Transverse colon (tissue), 3 donors: ENCODE measurements at regions not wholly inside any gene's neighbourhood (a gene's known extent, or its start where the extent isn't known, plus 50 kb on each side); places are given as distances from the start of the nearest gene placed in this dataset.

Experiments used
- CTCF ChIP-seq, 5 experiments: fragments of 200-600 bp in 3 of 5; fragments of 450-650 bp in 2 of 5; sonication (generic) in 3 of 5; IDR thresholded peaks; 1 replicate in 2 of 5; 2 replicates in 3 of 5; pipeline ENCODE4 v1.5.1; 2016 to 2017; ENCODE audit warnings: antibody characterized with exemption in 5 of 5, inconsistent platforms in 3 of 5, mild to moderate bottlenecking in 2 of 5, moderate library complexity in 1 of 5
- POLR2A ChIP-seq: fragments of 450-650 bp; IDR thresholded peaks from one replicate; pipeline ENCODE4 v1.6.1; 2016; ENCODE audit warnings: antibody characterized with exemption, mild to moderate bottlenecking, moderate library complexity

DNA sequence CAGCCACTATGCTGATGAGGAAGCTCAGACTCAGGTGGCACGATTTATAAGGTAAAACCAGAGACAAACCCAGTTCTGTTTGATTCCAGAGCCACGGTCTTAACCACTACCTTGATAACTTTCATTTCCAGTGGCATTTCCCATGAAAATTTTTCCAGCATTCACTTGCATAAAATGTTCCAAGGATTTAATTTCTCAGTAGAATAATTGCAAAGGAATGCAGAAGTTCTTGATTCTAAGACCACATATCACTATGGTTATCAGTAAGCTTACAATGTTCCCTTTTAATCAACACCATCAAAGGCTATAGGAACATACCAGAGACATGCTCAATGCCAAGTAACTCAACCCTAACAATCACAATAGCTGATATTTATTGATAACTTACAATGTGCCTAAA is 306.0 kb upstream of the HS3ST5 start:
- TF ChIP-seq CTCF (IDR thresholded peaks at IDR 0.05), result no peak
- no peak for TF ChIP-seq POLR2A
